Fibroblast of lung (primary cell): ENCODE measurements at regions not wholly inside any gene's neighbourhood (a gene's known extent, or its start where the extent isn't known, plus 50 kb on each side); places are given as distances from the start of the nearest gene placed in this dataset.
A peak's percentile ranks its signal among the peaks of the same experiment; 100 is the strongest.

ENCODE experiments used
- DNase-seq, 2 donors: peaks; one replicate each; pipeline versions ENCODE4 v3.0.0 to v3.0.0-alpha.2; 2010; ENCODE audit warnings: low read depth in 2 of 2
- H2AFZ ChIP-seq: 2 replicates; pipeline ENCODE4 v1.5.1; 2012; ENCODE audit warnings: low read length, control low read depth, inconsistent platforms
- H3K27ac ChIP-seq: 2 replicates; pipeline ENCODE4 v1.5.1; 2011; ENCODE audit warnings: low read length, control low read depth; ENCODE audit not compliant: insufficient read depth
- H3K27me3 ChIP-seq: 2 replicates; pipeline ENCODE4 v1.5.1; 2011; ENCODE audit warnings: mild to moderate bottlenecking, low read length; ENCODE audit not compliant: control insufficient read depth, insufficient read depth
- H3K36me3 ChIP-seq: 2 replicates; pipeline ENCODE4 v1.5.1; 2011; ENCODE audit warnings: low read length; ENCODE audit not compliant: control insufficient read depth, insufficient read depth
- H3K4me1 ChIP-seq: 2 replicates; pipeline ENCODE4 v1.5.1; 2011; ENCODE audit warnings: low read length; ENCODE audit not compliant: control insufficient read depth, insufficient read depth; ENCODE audit errors: extremely low read depth
- H3K4me2 ChIP-seq: 2 replicates; pipeline ENCODE4 v1.5.1; 2011; ENCODE audit warnings: low read length, control low read depth; ENCODE audit not compliant: insufficient read depth; ENCODE audit errors: extremely low read depth
- H3K4me3 ChIP-seq, 4 experiments: fragments of 200-600 bp in 1 of 4; sonication (generic) in 1 of 4; replicated peaks in 1 of 4; 2 replicates each; pipeline ENCODE4 v1.5.1; 2011 to 2016; ENCODE audit warnings: low read length in 4 of 4, low read depth in 3 of 4, mild to moderate bottlenecking in 3 of 4, control low read depth in 2 of 4, inconsistent platforms in 1 of 4, mixed read lengths in 1 of 4; ENCODE audit not compliant: insufficient read depth in 1 of 4; ENCODE audit errors: control extremely low read depth in 1 of 4
- H3K79me2 ChIP-seq: 2 replicates; pipeline ENCODE4 v1.5.1; 2012; ENCODE audit warnings: mild to moderate bottlenecking, low read length, inconsistent platforms; ENCODE audit not compliant: control insufficient read depth, insufficient read depth
- H3K9ac ChIP-seq: 2 replicates; pipeline ENCODE4 v1.5.1; 2011; ENCODE audit warnings: mild to moderate bottlenecking, low read length, control low read depth; ENCODE audit not compliant: insufficient read depth
- H3K9me3 ChIP-seq: 2 replicates; pipeline ENCODE4 v1.5.1; 2012; ENCODE audit warnings: low read depth, low read length; ENCODE audit not compliant: control insufficient read depth, insufficient read depth
- H4K20me1 ChIP-seq: 2 replicates; pipeline ENCODE4 v1.5.1; 2011; ENCODE audit warnings: low read length; ENCODE audit not compliant: control insufficient read depth, insufficient read depth; ENCODE audit errors: extremely low read depth
- CTCF ChIP-seq, 2 donors: IDR thresholded peaks in 1 of 2; conservative IDR thresholded peaks in 1 of 2; 1 replicate in 1 of 2; 2 replicates in 1 of 2; pipeline ENCODE4 v1.5.1; 2011 to 2012; ENCODE audit warnings: low read length in 2 of 2, control low read depth in 1 of 2, inconsistent platforms in 1 of 2, low read depth in 1 of 2, mild to moderate bottlenecking in 1 of 2
- EZH2 ChIP-seq: IDR thresholded peaks from 2 replicates; pipeline ENCODE4 v1.5.1; 2012; ENCODE audit warnings: low read length, control low read depth, mild to moderate bottlenecking; ENCODE audit errors: missing control alignments

DNA sequence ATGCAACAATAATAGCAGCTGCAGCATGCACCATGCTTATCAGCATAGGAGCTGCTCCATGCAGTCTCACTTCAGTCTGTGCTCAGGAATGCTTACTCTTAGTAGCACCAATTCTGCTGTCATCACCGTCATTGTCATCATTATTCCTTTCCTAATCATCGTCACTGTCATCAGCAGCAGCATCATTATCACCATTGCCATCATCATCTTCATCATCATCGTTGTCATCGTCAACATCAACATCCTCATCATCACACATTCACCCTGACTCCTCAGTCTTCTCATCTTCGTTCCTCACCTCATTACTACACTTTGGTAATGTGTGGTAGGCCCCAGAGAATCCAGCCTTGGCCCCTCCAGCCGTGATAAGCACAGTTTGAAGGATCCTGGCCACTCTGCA is 545.0 kb downstream of the TNS3 start:
- DNase-seq: no peak
- H3K27ac ChIP-seq: no peak overlapping the region
- no peaks in the 10 kb centered on the region for H3K36me3 ChIP-seq
- H3K79me2 ChIP-seq: no peaks in the 10 kb centered on the region
- no peak overlapping the region for H2AFZ ChIP-seq
- H3K9ac ChIP-seq: no peak overlapping the region
- TF ChIP-seq EZH2: no peak
- no peak for TF ChIP-seq CTCF (conservative IDR thresholded peaks at IDR 0.05 in 1 of 2, IDR thresholded peaks at IDR 0.05 in 1 of 2; ENCODE audit: low read depth in 1 of 2, low read length in 2 of 2)
- no peaks in the 10 kb centered on the region for H3K4me1 ChIP-seq
- H3K4me2 ChIP-seq: no peak overlapping the region
- H3K4me3 ChIP-seq: no peak overlapping the region
- no peaks in the 10 kb centered on the region for H3K9me3 ChIP-seq
- no peaks in the 10 kb centered on the region for H4K20me1 ChIP-seq
- H3K27me3 ChIP-seq: no peaks in the 10 kb centered on the region

GRCh38 chr7:47035522-47035921 is 546.4 kb downstream of the TNS3 start:
- no peaks in the 10 kb centered on the region for H3K36me3 ChIP-seq
- H3K27ac ChIP-seq: no peak overlapping the region
- no peak overlapping the region for H3K9ac ChIP-seq
- no peak overlapping the region for H3K4me2 ChIP-seq
- no peaks in the 10 kb centered on the region for H3K4me1 ChIP-seq
- no peaks in the 10 kb centered on the region for H3K9me3 ChIP-seq
- H3K4me3 ChIP-seq: no peak overlapping the region
- H2AFZ ChIP-seq: no peak overlapping the region
- H4K20me1 ChIP-seq: no peaks in the 10 kb centered on the region
- TF ChIP-seq EZH2 (no peak), CTCF (conservative IDR thresholded peaks at IDR 0.05 in 1 of 2, IDR thresholded peaks at IDR 0.05 in 1 of 2; ENCODE audit: low read depth in 1 of 2, low read length in 2 of 2) (no peak)
- peaks cover 3% of the 10 kb centered on the region for H3K27me3 ChIP-seq
- no peak for DNase-seq
- H3K79me2 ChIP-seq: no peaks in the 10 kb centered on the region

DNA sequence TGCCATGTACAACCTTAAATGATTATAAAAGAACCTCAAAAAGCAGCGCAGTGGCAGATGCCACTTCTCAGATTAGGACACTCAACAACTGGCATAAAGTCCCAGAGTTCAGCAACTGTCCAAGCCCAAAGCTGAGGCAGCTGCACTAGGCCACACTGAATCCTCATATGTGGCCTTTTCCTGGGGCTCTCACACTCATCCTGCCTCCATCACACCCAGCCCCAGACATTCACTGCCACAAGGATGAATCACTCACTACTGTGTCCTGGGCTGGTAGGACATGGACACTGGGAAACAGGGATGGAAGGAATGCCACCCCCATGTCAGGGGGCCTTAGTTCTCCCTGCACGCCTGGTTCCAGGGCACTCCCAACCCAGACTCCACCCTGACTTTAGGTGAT is 547.7 kb downstream of the TNS3 start:
- TF ChIP-seq CTCF (conservative IDR thresholded peaks at IDR 0.05 in 1 of 2, IDR thresholded peaks at IDR 0.05 in 1 of 2; ENCODE audit: low read depth in 1 of 2, low read length in 2 of 2) (no peak), EZH2 (no peak)
- Histone ChIP-seq H3K27ac (no peak overlapping the region), H3K4me2 (no peak overlapping the region), H4K20me1 (no peaks in the 10 kb centered on the region), H3K79me2 (no peaks in the 10 kb centered on the region), H3K9ac (no peak overlapping the region), H3K36me3 (no peaks in the 10 kb centered on the region), H2AFZ (no peak overlapping the region), H3K4me3 (no peak overlapping the region), H3K4me1 (no peaks in the 10 kb centered on the region), H3K9me3 (no peaks in the 10 kb centered on the region), H3K27me3 (peaks cover 3% of the 10 kb centered on the region)
- DNase-seq: peak in 1 of 2 donors; percentile 10
